ENCODE measurements at regions not wholly inside any gene's neighbourhood (a gene's known extent, or its start where the extent isn't known, plus 50 kb on each side); places are given as distances from the start of the nearest gene placed in this dataset.
"Not testable (repeated sequence)": the region's sequence is repeated elsewhere in the genome, so short reads cannot be mapped to it uniquely, and the experiment has no call there.

GRCh38 chr3:144023543-144023942 lies 51.9 kb downstream of the DIPK2A start:
- not testable (repeated sequence) for DNase-seq

GRCh38 chr3:144028798-144029411 lies 57.3 kb downstream of the DIPK2A start:
- no peak for DNase-seq

GRCh38 chr3:144029769-144030168 lies 58.1 kb downstream of the DIPK2A start:
- DNase-seq = no peak

GRCh38 chr3:144031938-144032337 lies 60.3 kb downstream of the DIPK2A start:
- no peak for DNase-seq

GRCh38 chr3:144032531-144033239 lies 61.1 kb downstream of the DIPK2A start:
- DNase-seq = no peak

- no peak for DNase-seq
Observed at GRCh38 chr3:144033240-144033589, 61.6 kb downstream of the DIPK2A start.

DNA sequence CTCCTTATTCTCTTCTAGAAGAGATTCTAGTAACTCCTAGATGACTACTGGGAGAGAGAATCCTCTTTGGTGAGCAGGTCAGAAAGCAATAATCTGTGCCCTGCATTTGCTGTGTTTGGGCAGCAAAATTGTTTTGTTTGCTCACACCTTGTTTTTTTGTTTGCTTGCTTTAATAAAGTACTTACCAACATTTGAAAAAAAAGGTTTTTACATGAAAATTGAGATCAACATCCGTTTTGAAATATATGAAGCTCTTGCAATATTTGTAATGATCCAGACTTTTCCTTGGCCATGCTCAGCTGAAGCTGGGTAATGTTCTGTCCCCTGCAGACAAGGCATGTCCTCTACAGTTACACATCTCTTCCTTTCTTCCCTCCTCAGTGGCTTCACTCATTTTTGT lies 62.2 kb downstream of the DIPK2A start:
- DNase-seq = no peak

- DNase-seq = no peak
Observed at GRCh38 chr3:144034715-144035290, 63.2 kb downstream of the DIPK2A start.

DNA sequence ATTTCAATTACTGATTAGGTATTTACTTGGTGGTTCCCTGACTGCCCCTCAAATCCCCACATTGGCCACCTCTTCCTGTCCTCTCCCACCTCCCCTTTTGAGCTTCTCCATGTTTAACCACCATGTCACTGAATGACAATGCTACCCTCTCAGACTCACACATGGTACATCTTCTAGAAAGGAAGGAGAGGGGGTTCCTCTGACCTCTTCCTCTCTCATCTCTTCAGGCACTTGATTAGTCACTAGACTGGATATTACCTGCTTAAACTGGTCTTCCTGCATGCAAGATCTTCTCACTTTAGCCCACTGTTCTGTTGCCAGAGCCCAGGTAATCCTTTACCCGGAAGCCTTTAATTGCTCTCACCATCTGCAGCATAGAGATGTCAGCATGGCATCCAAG lies 64.9 kb downstream of the DIPK2A start:
- DNase-seq = no peak

- DNase-seq = no peak
Observed at GRCh38 chr3:144039661-144040060, 68.0 kb downstream of the DIPK2A start.

- DNase-seq = no peak
Observed at GRCh38 chr3:144041960-144042556, 70.4 kb downstream of the DIPK2A start.

- no peak for DNase-seq
Observed at GRCh38 chr3:144045766-144046165, 74.1 kb downstream of the DIPK2A start.

- no peak for DNase-seq
Observed at GRCh38 chr3:144049374-144049773, 77.8 kb downstream of the DIPK2A start.

GRCh38 chr3:144051211-144051610 lies 79.6 kb downstream of the DIPK2A start:
- DNase-seq = no peak

DNA sequence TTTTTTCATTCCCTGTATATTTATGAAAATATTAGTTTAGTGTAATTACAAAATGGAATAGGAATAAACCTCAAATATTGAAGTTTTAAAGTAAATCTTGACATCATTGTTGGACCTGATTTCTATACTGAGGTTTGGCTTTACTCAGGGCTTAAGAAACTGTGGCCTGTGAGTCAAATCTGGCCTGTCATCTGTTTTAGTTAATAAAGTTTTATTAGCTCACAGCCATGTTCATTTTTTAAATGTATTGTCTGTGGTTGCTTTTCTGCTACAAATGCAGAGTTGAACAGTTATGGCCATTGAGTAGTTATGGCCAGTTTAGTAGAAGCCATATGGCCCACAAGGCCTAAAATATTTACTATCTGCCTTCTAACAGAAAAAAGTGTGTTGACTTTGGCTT lies 80.7 kb downstream of the DIPK2A start:
- DNase-seq = no peak

- no peak for DNase-seq
Observed at GRCh38 chr3:144053121-144053520, 81.5 kb downstream of the DIPK2A start.

DNA sequence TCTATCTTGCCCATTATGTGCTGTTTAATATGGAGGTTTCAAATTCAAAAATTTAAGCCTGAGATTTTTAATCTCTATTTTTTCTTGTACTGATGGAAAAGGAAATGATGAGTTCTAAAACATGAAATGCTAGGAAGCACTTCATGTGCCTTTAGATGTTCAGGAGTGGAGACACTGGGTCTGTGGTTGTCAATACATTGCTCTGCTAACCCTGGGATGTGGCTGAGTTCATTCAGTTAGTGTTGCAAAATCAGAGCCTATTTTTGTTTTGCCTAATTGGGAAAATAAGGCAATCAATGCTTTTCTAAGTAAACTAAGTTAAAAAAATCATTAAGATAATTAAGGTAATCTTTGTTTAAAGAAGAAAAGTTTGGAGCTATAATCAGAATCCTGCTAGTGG lies 83.1 kb downstream of the DIPK2A start:
- DNase-seq = no peak

GRCh38 chr3:144055604-144056003 lies 84.0 kb downstream of the DIPK2A start:
- DNase-seq = no peak

DNA sequence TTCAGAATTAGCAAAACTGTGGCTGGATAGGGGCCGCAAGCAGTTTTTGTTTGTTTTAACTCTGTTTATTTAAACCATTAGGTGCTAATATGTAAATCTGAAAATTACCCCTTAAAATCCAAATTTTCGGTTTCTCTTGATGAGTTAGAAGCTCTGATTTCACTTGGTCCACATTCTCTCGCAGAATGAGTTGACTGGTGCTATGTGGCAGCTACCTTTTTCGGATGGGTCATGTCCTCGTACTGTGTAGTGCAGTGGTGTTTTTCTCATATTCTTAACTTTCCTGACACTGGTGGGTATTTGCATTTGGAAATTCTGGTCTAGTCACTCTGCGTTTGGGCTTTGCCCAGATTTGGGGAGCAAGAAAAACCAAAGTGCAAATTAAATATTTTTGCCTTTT lies 87.1 kb downstream of the DIPK2A start:
- DNase-seq = no peak

GRCh38 chr3:144059481-144059880 lies 87.9 kb downstream of the DIPK2A start:
- no peak for DNase-seq

GRCh38 chr3:144060881-144061280 lies 89.3 kb downstream of the DIPK2A start:
- no peak for DNase-seq

DNA sequence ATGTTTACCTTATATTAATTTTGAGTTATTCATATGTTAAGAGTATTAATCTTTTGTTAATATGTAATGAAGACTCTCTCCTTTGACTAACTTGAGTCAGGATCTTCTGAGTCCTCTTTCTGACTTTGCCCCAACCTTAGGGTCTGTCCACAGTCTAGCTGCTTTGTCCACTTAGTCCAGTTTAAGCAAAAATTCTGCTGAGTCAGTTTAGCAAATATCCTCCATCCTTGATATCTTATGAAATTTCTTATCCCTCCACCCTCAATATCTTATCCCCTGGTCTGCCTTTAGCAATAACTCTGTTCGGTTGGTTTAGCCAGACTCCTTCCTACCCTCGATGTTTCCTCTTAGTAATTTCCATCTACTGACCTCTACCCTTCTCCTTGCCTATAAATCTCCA lies 91.7 kb downstream of the DIPK2A start:
- DNase-seq = no peak

DNA sequence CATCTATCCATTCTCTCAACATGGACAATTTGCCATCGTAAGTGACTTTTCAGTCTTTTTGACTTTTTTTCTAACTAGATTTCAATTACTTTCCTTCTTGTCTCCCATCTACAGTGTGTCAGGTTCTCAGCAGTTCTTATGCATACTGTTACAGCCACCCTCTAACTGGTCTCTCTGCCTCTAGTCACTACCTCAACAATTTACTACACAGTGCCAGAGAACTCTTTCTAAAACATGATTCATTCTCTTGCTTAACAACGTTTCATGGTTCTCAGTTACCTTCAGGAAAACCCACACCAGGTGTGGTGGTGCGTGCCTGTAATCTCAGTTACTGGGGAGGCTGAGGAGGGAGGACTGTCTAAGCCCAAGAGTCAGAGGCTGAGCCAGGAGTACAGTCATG lies 95.4 kb downstream of the DIPK2A start:
- DNase-seq = no peak

DNA sequence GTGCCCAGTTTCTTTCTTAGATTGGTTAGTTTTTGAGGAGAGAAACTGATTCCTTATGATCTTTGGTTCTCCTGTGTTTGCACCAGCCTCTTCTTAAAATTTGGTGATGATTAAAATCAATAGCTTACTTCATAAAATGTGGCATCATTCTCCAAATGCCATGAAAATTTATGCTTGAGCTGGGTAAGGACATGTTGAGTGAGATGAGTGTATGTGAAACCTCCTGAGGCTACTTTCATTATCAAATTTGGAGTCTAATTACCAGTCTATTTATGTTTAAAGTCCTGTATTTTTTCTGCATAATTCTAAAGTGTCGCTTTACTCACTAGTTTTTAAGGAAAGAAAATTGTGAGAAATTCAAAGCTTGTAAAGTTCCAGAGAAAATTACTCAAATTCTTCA lies 102.1 kb downstream of the DIPK2A start:
- no peak for DNase-seq

Data from activated effector memory CD4-positive, alpha-beta T cell treated with anti-CD3 and anti-CD28 coated beads, Interleukin-2, amount 50 U/mL, for 16 hours (primary cell).